ENCODE measurements at regions not wholly inside any gene's neighbourhood (a gene's known extent, or its start where the extent isn't known, plus 50 kb on each side); places are given as distances from the start of the nearest gene placed in this dataset.

- H3K79me2 ChIP-seq (ENCODE audit: low read length): no peaks in the 10 kb centered on the region
- no peak overlapping the region for H3K9ac ChIP-seq (ENCODE audit: low read length)
- no peaks in the 10 kb centered on the region for H4K20me1 ChIP-seq (ENCODE audit: insufficient read depth, low read length)
- H2AFZ ChIP-seq (ENCODE audit: low read length): no peak overlapping the region
- H3K4me3 ChIP-seq (ENCODE audit: low read length): no peak overlapping the region
- TF ChIP-seq EZH2phosphoT487 (IDR thresholded peaks at IDR 0.05; ENCODE audit: low read length) (no peak), EZH2 (optimal IDR thresholded peaks at IDR 0.05; ENCODE audit: low read depth, low read length) (no peak), CTCF (IDR thresholded peaks at IDR 0.05; ENCODE audit: low read length) (no peak)
- H3K4me1 ChIP-seq (ENCODE audit: low read length): no peaks in the 10 kb centered on the region
- H3K36me3 ChIP-seq (replicated peaks; ENCODE audit: insufficient read depth, low read length): no peaks in the 10 kb centered on the region
- no peaks in the 10 kb centered on the region for H3K27me3 ChIP-seq (replicated peaks; ENCODE audit: insufficient read depth, low read length)
- no peaks in the 10 kb centered on the region for H3K9me2 ChIP-seq (replicated peaks; ENCODE audit: insufficient read depth, low read length)
- H3K27ac ChIP-seq (ENCODE audit: low read length): no peak overlapping the region
- no peaks in the 10 kb centered on the region for H3F3A ChIP-seq (ENCODE audit: insufficient read depth, low read length)
- no peaks in the 10 kb centered on the region for H3K9me3 ChIP-seq (replicated peaks; ENCODE audit: insufficient read depth, low read length)
- no peak overlapping the region for H3K4me2 ChIP-seq (ENCODE audit: low read depth, low read length)
- DNase-seq: no peak
These were observed 375.1 kb downstream of the GRIN2B start for GRCh38 chr12:13606290-13606689.

GRCh38 chr12:13603953-13604352 is 377.4 kb downstream of the GRIN2B start:
- Histone ChIP-seq H3K4me1 (ENCODE audit: low read length) (no peaks in the 10 kb centered on the region), H3K4me3 (ENCODE audit: low read length) (no peak overlapping the region), H4K20me1 (ENCODE audit: insufficient read depth, low read length) (no peaks in the 10 kb centered on the region), H3F3A (ENCODE audit: insufficient read depth, low read length) (no peaks in the 10 kb centered on the region), H3K36me3 (replicated peaks; ENCODE audit: insufficient read depth, low read length) (no peaks in the 10 kb centered on the region), H3K79me2 (ENCODE audit: low read length) (no peaks in the 10 kb centered on the region), H2AFZ (ENCODE audit: low read length) (no peak overlapping the region), H3K27ac (ENCODE audit: low read length) (no peak overlapping the region), H3K9me3 (replicated peaks; ENCODE audit: insufficient read depth, low read length) (no peaks in the 10 kb centered on the region), H3K9me2 (replicated peaks; ENCODE audit: insufficient read depth, low read length) (no peaks in the 10 kb centered on the region), H3K4me2 (ENCODE audit: low read depth, low read length) (no peak overlapping the region), H3K27me3 (replicated peaks; ENCODE audit: insufficient read depth, low read length) (no peaks in the 10 kb centered on the region), H3K9ac (ENCODE audit: low read length) (no peak overlapping the region)
- TF ChIP-seq EZH2 (optimal IDR thresholded peaks at IDR 0.05; ENCODE audit: low read depth, low read length): no peak
- TF ChIP-seq CTCF (IDR thresholded peaks at IDR 0.05; ENCODE audit: low read length): no peak
- TF ChIP-seq EZH2phosphoT487 (IDR thresholded peaks at IDR 0.05; ENCODE audit: low read length): no peak
- DNase-seq: no peak

GRCh38 chr12:13602172-13602571 is 379.2 kb downstream of the GRIN2B start:
- H3K4me2 ChIP-seq (ENCODE audit: low read depth, low read length): no peak overlapping the region
- H3K27ac ChIP-seq (ENCODE audit: low read length): no peak overlapping the region
- H3K9me3 ChIP-seq (replicated peaks; ENCODE audit: insufficient read depth, low read length): no peaks in the 10 kb centered on the region
- H3K4me1 ChIP-seq (ENCODE audit: low read length): no peaks in the 10 kb centered on the region
- no peaks in the 10 kb centered on the region for H3K79me2 ChIP-seq (ENCODE audit: low read length)
- no peak overlapping the region for H3K9ac ChIP-seq (ENCODE audit: low read length)
- no peaks in the 10 kb centered on the region for H3K27me3 ChIP-seq (replicated peaks; ENCODE audit: insufficient read depth, low read length)
- no peak overlapping the region for H2AFZ ChIP-seq (ENCODE audit: low read length)
- no peak for DNase-seq
- no peaks in the 10 kb centered on the region for H3F3A ChIP-seq (ENCODE audit: insufficient read depth, low read length)
- no peaks in the 10 kb centered on the region for H3K9me2 ChIP-seq (replicated peaks; ENCODE audit: insufficient read depth, low read length)
- H3K4me3 ChIP-seq (ENCODE audit: low read length): no peak overlapping the region
- H4K20me1 ChIP-seq (ENCODE audit: insufficient read depth, low read length): no peaks in the 10 kb centered on the region
- H3K36me3 ChIP-seq (replicated peaks; ENCODE audit: insufficient read depth, low read length): no peaks in the 10 kb centered on the region
- TF ChIP-seq EZH2phosphoT487 (IDR thresholded peaks at IDR 0.05; ENCODE audit: low read length): no peak
- TF ChIP-seq CTCF (IDR thresholded peaks at IDR 0.05; ENCODE audit: low read length): no peak
- TF ChIP-seq EZH2 (optimal IDR thresholded peaks at IDR 0.05; ENCODE audit: low read depth, low read length): no peak

Measured in MM.1S (cell line).